ENCODE measurements at regions not wholly inside any gene's neighbourhood (a gene's known extent, or its start where the extent isn't known, plus 50 kb on each side); places are given as distances from the start of the nearest gene placed in this dataset.

GRCh38 chr12:118747771-118748170 is 233.6 kb upstream of the SRRM4 start:
- H3K4me3 ChIP-seq, result no peak overlapping the region
- intact Hi-C loops (cut with DNase I), result no loop called here

DNA sequence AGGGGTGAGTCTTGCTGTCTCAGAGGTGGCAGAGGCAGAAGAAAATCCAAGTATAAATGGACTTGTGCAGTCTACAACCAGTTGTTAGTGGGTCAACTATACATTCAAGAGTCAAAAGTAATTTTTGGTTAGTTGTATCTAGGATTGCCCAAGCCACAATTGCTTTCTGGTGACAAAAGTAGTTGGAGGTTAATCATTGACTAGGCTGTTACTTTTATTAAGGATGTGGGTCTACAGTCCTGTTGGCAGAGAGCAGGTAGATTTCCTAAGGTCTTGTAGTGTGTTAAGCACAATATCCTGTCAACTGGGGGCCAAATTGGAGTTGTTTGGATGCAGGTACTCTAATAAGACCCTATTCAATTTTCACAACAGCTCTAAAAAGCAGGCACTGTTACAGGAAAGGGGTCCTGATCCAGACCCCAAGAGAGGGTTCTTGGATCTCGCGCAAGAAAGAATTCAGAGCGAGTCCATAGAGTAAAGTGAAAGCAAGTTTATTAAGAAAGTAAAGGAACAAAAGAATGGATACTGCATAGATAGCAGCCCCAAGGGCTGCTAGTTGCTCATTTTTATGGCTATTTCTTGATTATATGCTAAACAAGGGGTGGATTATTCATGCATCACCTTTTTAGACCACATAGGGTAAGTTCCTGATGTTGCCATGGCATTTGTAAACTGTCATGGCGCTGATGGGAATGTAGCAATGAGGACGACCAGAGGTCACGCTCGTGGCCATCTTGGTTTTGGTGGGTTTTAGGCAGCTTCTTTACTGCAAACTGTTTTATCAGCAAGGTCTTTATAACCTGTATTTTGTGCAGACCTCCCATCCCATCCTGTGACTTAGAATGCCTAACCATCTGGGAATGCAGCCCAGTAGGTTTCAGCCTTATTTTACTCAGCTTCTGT is 232.6 kb upstream of the SRRM4 start:
- WGBS, 2 donors, result 86 to 88% methylated on average over 7 of the region's 7 CpGs
- Histone ChIP-seq H3K27me3 (no peaks in the 10 kb centered on the region), H3K4me3 (no peak overlapping the region), H3K27ac (no peak overlapping the region), H3K4me1 (no peaks in the 10 kb centered on the region), H3K36me3 (no peaks in the 10 kb centered on the region), H3K9me3 (peaks cover 0 to 2% (median 0%) of the 10 kb centered on the region in 4 donors)
- no peak for TF ChIP-seq POLR2AphosphoS5 (IDR thresholded peaks at IDR 0.05)
- no peak for TF ChIP-seq POLR2A (IDR thresholded peaks at IDR 0.05)
- TF ChIP-seq CTCF (IDR thresholded peaks at IDR 0.05), result no peak
- TF ChIP-seq EP300 (IDR thresholded peaks at IDR 0.05), result no peak
- no peak for DNase-seq
- intact Hi-C loops (cut with DNase I), result no loop called here

More at GRCh38 chr12:118747771-118748170, 233.6 kb upstream of the SRRM4 start:
- DNase-seq, result no peak
- Histone ChIP-seq H3K4me1 (no peaks in the 10 kb centered on the region), H3K27ac (no peak overlapping the region), H3K36me3 (no peaks in the 10 kb centered on the region), H3K9me3 (peaks cover 0 to 2% (median 0%) of the 10 kb centered on the region in 4 donors), H3K27me3 (no peaks in the 10 kb centered on the region)
- no peak for TF ChIP-seq POLR2AphosphoS5 (IDR thresholded peaks at IDR 0.05)
- no peak for TF ChIP-seq POLR2A (IDR thresholded peaks at IDR 0.05)
- no peak for TF ChIP-seq CTCF (IDR thresholded peaks at IDR 0.05)
- no peak for TF ChIP-seq EP300 (IDR thresholded peaks at IDR 0.05)

DNA sequence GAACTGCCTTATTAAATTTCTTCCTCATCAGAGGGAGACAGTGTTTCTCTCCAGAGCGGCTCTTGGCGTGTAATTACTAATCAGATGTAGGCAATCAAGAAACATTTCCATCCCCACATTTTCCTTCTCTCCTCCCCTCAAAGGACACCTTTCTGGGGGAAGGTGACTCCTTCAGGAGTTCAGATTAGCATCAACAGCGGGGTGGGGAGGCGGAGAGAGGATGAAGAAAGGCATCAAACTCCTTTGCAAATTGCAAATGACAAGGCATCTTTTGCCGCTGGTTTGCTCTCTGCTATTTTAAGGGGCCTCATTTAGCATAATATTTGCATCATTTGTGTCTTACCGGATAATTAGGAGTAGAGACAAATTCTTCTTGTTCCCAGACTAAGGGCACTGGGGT is 231.7 kb upstream of the SRRM4 start:
- no peak for DNase-seq
- H3K4me3 ChIP-seq, result no peak overlapping the region
- TF ChIP-seq POLR2A (IDR thresholded peaks at IDR 0.05) (no peak), EP300 (IDR thresholded peaks at IDR 0.05) (no peak), POLR2AphosphoS5 (IDR thresholded peaks at IDR 0.05) (no peak), CTCF (IDR thresholded peaks at IDR 0.05) (no peak)
- H3K4me1 ChIP-seq, result no peaks in the 10 kb centered on the region
- H3K36me3 ChIP-seq, result no peaks in the 10 kb centered on the region
- 76 to 85% methylated on average over 6 of the region's 6 CpGs for WGBS, 2 donors
- intact Hi-C loops (cut with DNase I), result no loop called here
- no peak overlapping the region for H3K27ac ChIP-seq
- H3K27me3 ChIP-seq, result no peaks in the 10 kb centered on the region
- H3K9me3 ChIP-seq, result peaks cover 0 to 2% (median 0%) of the 10 kb centered on the region in 4 donors

- no peak overlapping the region for H3K4me3 ChIP-seq
- peaks cover 0 to 2% (median 0%) of the 10 kb centered on the region in 4 donors for H3K9me3 ChIP-seq
- H3K27me3 ChIP-seq, result no peaks in the 10 kb centered on the region
- no peak for DNase-seq
- intact Hi-C loops (cut with DNase I), result no loop called here
- H3K27ac ChIP-seq, result no peak overlapping the region
- WGBS, 2 donors, result 82 to 85% methylated on average over 2 of the region's 2 CpGs
- TF ChIP-seq EP300 (IDR thresholded peaks at IDR 0.05) (no peak), CTCF (IDR thresholded peaks at IDR 0.05) (no peak), POLR2AphosphoS5 (IDR thresholded peaks at IDR 0.05) (no peak), POLR2A (IDR thresholded peaks at IDR 0.05) (no peak)
- H3K4me1 ChIP-seq, result no peaks in the 10 kb centered on the region
- H3K36me3 ChIP-seq, result no peaks in the 10 kb centered on the region
These were observed 230.7 kb upstream of the SRRM4 start for GRCh38 chr12:118750666-118751065.

All from sigmoid colon (tissue), 6 donors.